Lung (tissue), 11 donors: ENCODE measurements at regions not wholly inside any gene's neighbourhood (a gene's known extent, or its start where the extent isn't known, plus 50 kb on each side); places are given as distances from the start of the nearest gene placed in this dataset.
A peak's percentile ranks its signal among the peaks of the same experiment; 100 is the strongest.

Source experiments
- ATAC-seq: fragments of 200-7000 bp; cut with Tn5 transposase; one replicate; pipeline ENCODE4 v1.9.1; 2020; ENCODE audit warnings: moderate number of reproducible peaks; ENCODE audit not compliant: insufficient read depth, low FRiP score
- DNase-seq, 3 donors: peaks; one replicate each; pipeline ENCODE4 v3.0.0-alpha.2; 2013 to 2017
- H3K27ac ChIP-seq, 2 donors: one replicate each; pipeline ENCODE4 v1.5.1; 2013; ENCODE audit warnings: mild to moderate bottlenecking in 2 of 2, moderate library complexity in 2 of 2, control low read depth in 1 of 2, inconsistent platforms in 1 of 2, low read depth in 1 of 2, low read length in 1 of 2
- H3K27me3 ChIP-seq, 3 donors: one replicate each; pipeline ENCODE4 v1.5.1; 2013; ENCODE audit warnings: low read length in 2 of 3; ENCODE audit not compliant: control insufficient read depth in 3 of 3, insufficient read depth in 3 of 3
- H3K36me3 ChIP-seq, 4 donors: one replicate each; pipeline ENCODE4 v1.5.1; 2013; ENCODE audit warnings: low read length in 4 of 4, mild to moderate bottlenecking in 1 of 4, moderate library complexity in 1 of 4; ENCODE audit not compliant: control insufficient read depth in 4 of 4, insufficient read depth in 4 of 4
- H3K4me1 ChIP-seq, 5 donors: one replicate each; pipeline ENCODE4 v1.5.1; 2013; ENCODE audit warnings: low read length in 5 of 5, mild to moderate bottlenecking in 2 of 5, moderate library complexity in 1 of 5; ENCODE audit not compliant: control insufficient read depth in 5 of 5, insufficient read depth in 5 of 5
- H3K4me3 ChIP-seq: one replicate; pipeline ENCODE4 v1.5.1; 2013; ENCODE audit warnings: mild to moderate bottlenecking, control low read depth, moderate library complexity
- H3K9ac ChIP-seq, 2 donors: one replicate each; pipeline ENCODE4 v1.5.1; 2013; ENCODE audit warnings: low read length in 2 of 2, control low read depth in 1 of 2; ENCODE audit not compliant: insufficient read depth in 1 of 2
- H3K9me3 ChIP-seq, 4 donors: one replicate each; pipeline ENCODE4 v1.5.1; 2013; ENCODE audit warnings: low read length in 3 of 4, mild to moderate bottlenecking in 1 of 4, moderate library complexity in 1 of 4; ENCODE audit not compliant: control insufficient read depth in 4 of 4, insufficient read depth in 3 of 4
- WGBS, 2 donors: extraction: QIAGEN DNeasy Blood & Tissue Kit; methylation state at CpG; one replicate each; pipeline ENCODE4 v1.1.7; 2013; 5-methylcytosine and 5-hydroxymethylcytosine counted together
- TF ChIP-seq, protein P1 (sequence below): IDR thresholded peaks from 2 replicates; pipeline ENCODE4 v1.5.1; 2012; ENCODE audit warnings: mild to moderate bottlenecking; ENCODE audit errors: control extremely low read depth, extremely low read depth
- donor health status: control.
- donor health status: control.
- donor health status: Bipolar disorder and iron deficiency.
- donor health status: healthy.
- donor health status: DM: yes; HTN: yes; CAD: no.

GRCh38 chr11:98180511-98180910, 840.2 kb upstream of the CNTN5 start:
- TF ChIP-seq, protein P1, sequence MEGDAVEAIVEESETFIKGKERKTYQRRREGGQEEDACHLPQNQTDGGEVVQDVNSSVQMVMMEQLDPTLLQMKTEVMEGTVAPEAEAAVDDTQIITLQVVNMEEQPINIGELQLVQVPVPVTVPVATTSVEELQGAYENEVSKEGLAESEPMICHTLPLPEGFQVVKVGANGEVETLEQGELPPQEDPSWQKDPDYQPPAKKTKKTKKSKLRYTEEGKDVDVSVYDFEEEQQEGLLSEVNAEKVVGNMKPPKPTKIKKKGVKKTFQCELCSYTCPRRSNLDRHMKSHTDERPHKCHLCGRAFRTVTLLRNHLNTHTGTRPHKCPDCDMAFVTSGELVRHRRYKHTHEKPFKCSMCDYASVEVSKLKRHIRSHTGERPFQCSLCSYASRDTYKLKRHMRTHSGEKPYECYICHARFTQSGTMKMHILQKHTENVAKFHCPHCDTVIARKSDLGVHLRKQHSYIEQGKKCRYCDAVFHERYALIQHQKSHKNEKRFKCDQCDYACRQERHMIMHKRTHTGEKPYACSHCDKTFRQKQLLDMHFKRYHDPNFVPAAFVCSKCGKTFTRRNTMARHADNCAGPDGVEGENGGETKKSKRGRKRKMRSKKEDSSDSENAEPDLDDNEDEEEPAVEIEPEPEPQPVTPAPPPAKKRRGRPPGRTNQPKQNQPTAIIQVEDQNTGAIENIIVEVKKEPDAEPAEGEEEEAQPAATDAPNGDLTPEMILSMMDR = no peak
- H3K9ac ChIP-seq = no peak overlapping the region
- no peaks in the 10 kb centered on the region for H3K36me3 ChIP-seq
- DNase-seq = peak in 1 of 3 donors; percentile 11
- no peaks in the 10 kb centered on the region for H3K27me3 ChIP-seq
- H3K27ac ChIP-seq = no peak overlapping the region
- H3K9me3 ChIP-seq = peaks cover 0 to 7% (median 0%) of the 10 kb centered on the region in 4 donors
- whole genome bisulfite sequencing, 2 donors = 60 to 85% methylated on average over 1 of the region's 1 CpG
- no peak for ATAC-seq
- H3K4me1 ChIP-seq = peaks cover 0 to 11% (median 0%) of the 10 kb centered on the region in 5 donors
- H3K4me3 ChIP-seq = no peak overlapping the region

- ATAC-seq (no peak), DNase-seq (peak in 1 of 3 donors; percentile 3)
- peaks cover 0 to 8% (median under 1%) of the 10 kb centered on the region in 4 donors for H3K9me3 ChIP-seq
- no peak overlapping the region for H3K9ac ChIP-seq
- no peak overlapping the region for H3K27ac ChIP-seq
- H3K27me3 ChIP-seq = no peaks in the 10 kb centered on the region
- peaks cover 0 to 11% (median 0%) of the 10 kb centered on the region in 5 donors for H3K4me1 ChIP-seq
- H3K4me3 ChIP-seq = no peak overlapping the region
- WGBS, 2 donors = 42 to 51% methylated on average over 2 of the region's 2 CpGs
- no peaks in the 10 kb centered on the region for H3K36me3 ChIP-seq
- TF ChIP-seq, protein P1 = no peak
These were observed 839.8 kb upstream of the CNTN5 start for GRCh38 chr11:98180921-98181320.

DNA sequence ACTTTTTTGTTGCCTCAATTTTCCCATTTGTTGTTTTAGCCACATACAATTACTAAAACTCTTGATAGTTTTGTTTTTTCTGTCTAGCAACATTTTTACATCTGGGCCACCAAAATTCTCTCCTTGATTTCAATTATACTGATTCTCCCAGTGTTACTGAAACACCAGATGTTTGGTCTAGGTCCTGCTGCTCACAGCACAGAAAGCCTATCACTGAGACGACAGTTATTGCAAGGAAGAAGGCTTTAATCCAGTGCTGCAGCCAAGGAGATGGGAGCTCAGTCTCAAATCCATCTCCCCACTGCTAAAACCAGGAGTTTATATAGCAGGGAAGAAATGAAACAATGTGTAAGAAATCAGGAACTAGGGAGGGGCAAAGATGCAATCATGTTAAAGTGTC, 837.7 kb upstream of the CNTN5 start:
- peaks cover 0 to 6% (median 1%) of the 10 kb centered on the region in 4 donors for H3K9me3 ChIP-seq
- no peak overlapping the region for H3K4me3 ChIP-seq
- WGBS, 2 donors = 50 to 62% methylated on average over 1 of the region's 1 CpG
- H3K36me3 ChIP-seq = no peaks in the 10 kb centered on the region
- no peak overlapping the region for H3K27ac ChIP-seq
- no peaks in the 10 kb centered on the region for H3K27me3 ChIP-seq
- H3K4me1 ChIP-seq = peaks cover 0 to 11% (median 0%) of the 10 kb centered on the region in 5 donors
- TF ChIP-seq, protein P1 = no peak
- peak in 2 of 3 donors; percentile 10 to 13 for DNase-seq
- ATAC-seq = no peak
- peak overlapping the region in 1 of 2 donors; percentile 4 for H3K9ac ChIP-seq

DNA sequence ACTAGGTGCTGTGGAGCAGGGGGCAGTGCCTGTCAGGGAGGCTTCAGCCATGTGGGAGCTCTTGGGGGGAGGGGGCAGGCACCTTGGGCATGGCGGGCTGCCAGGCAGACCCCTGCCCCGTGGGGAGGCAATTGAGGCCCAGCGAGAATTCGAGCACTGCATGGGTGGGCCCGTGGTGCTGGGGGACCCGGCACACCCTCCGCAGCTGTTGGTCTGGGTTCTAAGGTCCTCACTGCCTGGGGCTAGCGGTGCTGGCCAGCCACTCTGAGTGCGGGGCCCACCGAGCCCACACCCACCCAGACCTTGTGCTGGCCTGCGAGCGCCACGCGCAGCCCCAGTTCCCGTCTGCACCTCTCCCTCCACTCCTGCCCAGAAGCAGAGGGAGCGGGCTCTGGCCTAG, 835.5 kb upstream of the CNTN5 start:
- Histone ChIP-seq H3K4me1 (peaks cover 0 to 10% (median 0%) of the 10 kb centered on the region in 5 donors), H3K36me3 (no peaks in the 10 kb centered on the region), H3K4me3 (no peak overlapping the region), H3K27ac (no peak overlapping the region), H3K9ac (no peak overlapping the region), H3K27me3 (no peaks in the 10 kb centered on the region), H3K9me3 (peaks cover 0 to 6% (median 1%) of the 10 kb centered on the region in 4 donors)
- no peak for DNase-seq
- TF ChIP-seq, protein P1 = no peak
- WGBS, 2 donors = 95 to 96% methylated on average over 16 of the region's 16 CpGs
- ATAC-seq = no peak
